RWPE2 (cell line): ENCODE measurements at regions not wholly inside any gene's neighbourhood (a gene's known extent, or its start where the extent isn't known, plus 50 kb on each side); places are given as distances from the start of the nearest gene placed in this dataset.

Source experiments
- ATAC-seq: fragments of 200-7000 bp; cut with Tn5 transposase; 3 replicates; pipeline ENCODE4 v1.9.1; 2021; ENCODE audit warnings: low read depth
- DNase-seq: peaks from one replicate; pipeline ENCODE4 v3.0.0-alpha.2; 2020; ENCODE audit warnings: low spot score
- H3K27ac ChIP-seq: fragments of 450-650 bp; 2 replicates; pipeline ENCODE4 v1.5.1; 2017; ENCODE audit warnings: mild to moderate bottlenecking; ENCODE audit not compliant: poor library complexity, severe bottlenecking
- H3K27me3 ChIP-seq: fragments of 250-450 bp; sonication (Bioruptor Pico); 2 replicates; pipeline ENCODE4 v1.5.1; 2021; ENCODE audit warnings: mild to moderate bottlenecking, moderate library complexity; ENCODE audit not compliant: insufficient read depth, poor library complexity, severe bottlenecking
- H3K36me3 ChIP-seq: fragments of 250-450 bp; sonication (Bioruptor Pico); 2 replicates; pipeline ENCODE4 v1.5.1; 2020; ENCODE audit warnings: low read depth, mild to moderate bottlenecking, moderate library complexity
- H3K4me1 ChIP-seq: fragments of 250-450 bp; sonication (Bioruptor Pico); 2 replicates; pipeline ENCODE4 v1.5.1; 2021; ENCODE audit warnings: mild to moderate bottlenecking, moderate library complexity; ENCODE audit not compliant: insufficient read depth, poor library complexity, severe bottlenecking
- H3K4me3 ChIP-seq: fragments of 250-450 bp; sonication (Bioruptor Pico); 2 replicates; pipeline ENCODE4 v1.5.1; 2021; ENCODE audit warnings: mild to moderate bottlenecking, moderate library complexity; ENCODE audit not compliant: severe bottlenecking
- H3K9me3 ChIP-seq: fragments of 250-450 bp; sonication (Bioruptor Pico); 2 replicates; pipeline ENCODE4 v1.5.1; 2021; ENCODE audit warnings: mild to moderate bottlenecking, moderate library complexity; ENCODE audit not compliant: severe bottlenecking
- TF ChIP-seq, protein P1 (sequence below): fragments of 450-650 bp; IDR thresholded peaks from one replicate; pipeline ENCODE4 v1.5.1; 2017; ENCODE audit warnings: mild to moderate bottlenecking, moderate library complexity; ENCODE audit not compliant: poor library complexity, severe bottlenecking

GRCh38 chr14:38038986-38039385 is 168.7 kb upstream of the SSTR1 start:
- Histone ChIP-seq H3K4me3 (no peak overlapping the region), H3K36me3 (no peaks in the 10 kb centered on the region), H3K27ac (no peak overlapping the region), H3K27me3 (no peaks in the 10 kb centered on the region), H3K9me3 (no peaks in the 10 kb centered on the region), H3K4me1 (no peaks in the 10 kb centered on the region)
- no peak for ATAC-seq
- TF ChIP-seq, protein P1, sequence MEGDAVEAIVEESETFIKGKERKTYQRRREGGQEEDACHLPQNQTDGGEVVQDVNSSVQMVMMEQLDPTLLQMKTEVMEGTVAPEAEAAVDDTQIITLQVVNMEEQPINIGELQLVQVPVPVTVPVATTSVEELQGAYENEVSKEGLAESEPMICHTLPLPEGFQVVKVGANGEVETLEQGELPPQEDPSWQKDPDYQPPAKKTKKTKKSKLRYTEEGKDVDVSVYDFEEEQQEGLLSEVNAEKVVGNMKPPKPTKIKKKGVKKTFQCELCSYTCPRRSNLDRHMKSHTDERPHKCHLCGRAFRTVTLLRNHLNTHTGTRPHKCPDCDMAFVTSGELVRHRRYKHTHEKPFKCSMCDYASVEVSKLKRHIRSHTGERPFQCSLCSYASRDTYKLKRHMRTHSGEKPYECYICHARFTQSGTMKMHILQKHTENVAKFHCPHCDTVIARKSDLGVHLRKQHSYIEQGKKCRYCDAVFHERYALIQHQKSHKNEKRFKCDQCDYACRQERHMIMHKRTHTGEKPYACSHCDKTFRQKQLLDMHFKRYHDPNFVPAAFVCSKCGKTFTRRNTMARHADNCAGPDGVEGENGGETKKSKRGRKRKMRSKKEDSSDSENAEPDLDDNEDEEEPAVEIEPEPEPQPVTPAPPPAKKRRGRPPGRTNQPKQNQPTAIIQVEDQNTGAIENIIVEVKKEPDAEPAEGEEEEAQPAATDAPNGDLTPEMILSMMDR = no peak
- DNase-seq = no peak

DNA sequence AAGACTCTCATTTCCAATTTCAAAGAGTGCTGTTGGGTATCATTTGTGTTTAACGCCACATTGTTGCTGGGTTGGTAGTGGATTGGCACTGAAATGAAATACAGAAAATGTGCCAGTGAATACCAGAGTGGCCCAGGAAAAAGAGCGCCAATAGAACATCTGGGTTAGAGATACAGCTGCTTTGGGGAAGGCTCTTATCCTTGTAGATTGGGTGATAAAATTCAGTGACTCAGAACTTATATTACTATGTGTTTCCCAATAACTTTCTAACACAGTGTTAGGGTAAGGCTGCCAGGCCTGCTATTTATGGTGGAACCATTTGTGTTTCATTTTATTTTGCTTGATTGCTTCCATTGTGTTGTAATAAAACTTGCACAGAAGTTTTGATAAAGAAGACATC is 168.2 kb upstream of the SSTR1 start:
- peak; percentile 68 for ATAC-seq
- Histone ChIP-seq H3K27ac (no peak overlapping the region), H3K4me1 (no peaks in the 10 kb centered on the region), H3K36me3 (no peaks in the 10 kb centered on the region), H3K9me3 (no peaks in the 10 kb centered on the region), H3K27me3 (no peaks in the 10 kb centered on the region), H3K4me3 (no peak overlapping the region)
- no peak for DNase-seq
- TF ChIP-seq, protein P1 = no peak

DNA sequence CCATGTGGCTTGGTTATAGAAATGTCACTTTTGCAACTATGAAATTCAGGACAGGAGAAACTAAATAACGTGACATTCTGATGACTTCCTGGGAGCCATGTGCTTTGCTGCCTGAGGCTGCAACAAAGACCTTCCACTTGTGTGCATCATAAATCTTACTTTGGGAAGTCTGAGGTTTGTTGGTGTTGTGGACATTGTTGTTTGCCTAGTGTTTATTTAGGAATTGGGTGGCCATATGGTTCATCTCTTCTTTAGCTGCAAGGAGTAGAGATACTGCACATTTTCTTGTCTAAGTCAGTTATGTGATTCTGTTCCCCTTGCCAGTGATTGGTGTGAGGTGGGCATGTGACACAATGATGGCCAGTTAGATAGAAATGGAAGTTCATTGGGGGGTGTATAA is 167.3 kb upstream of the SSTR1 start:
- H3K9me3 ChIP-seq = no peaks in the 10 kb centered on the region
- H3K36me3 ChIP-seq = no peaks in the 10 kb centered on the region
- no peaks in the 10 kb centered on the region for H3K4me1 ChIP-seq
- DNase-seq (no peak), ATAC-seq (no peak)
- TF ChIP-seq, protein P1 = no peak
- no peaks in the 10 kb centered on the region for H3K27me3 ChIP-seq
- H3K27ac ChIP-seq = no peak overlapping the region
- no peak overlapping the region for H3K4me3 ChIP-seq

DNA sequence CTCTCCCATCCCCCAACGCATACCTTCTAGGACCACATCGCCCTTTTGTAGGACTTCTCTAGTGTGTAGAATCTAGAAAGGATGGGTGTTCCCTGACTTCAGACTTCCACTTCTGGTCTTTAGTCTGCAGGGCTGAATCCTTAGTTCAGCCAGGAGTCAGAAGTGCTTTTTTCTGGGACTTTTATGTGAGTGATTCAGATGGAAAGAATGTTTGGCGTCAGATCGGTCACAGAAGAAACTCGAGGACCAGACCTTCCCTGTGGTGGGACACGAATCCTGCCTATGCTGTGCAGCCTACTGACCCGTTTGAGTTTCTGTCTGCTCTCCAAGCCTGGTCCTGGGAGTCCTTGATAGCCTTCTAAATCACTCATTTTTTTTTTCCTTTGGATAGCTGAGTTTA is 165.4 kb upstream of the SSTR1 start:
- Histone ChIP-seq H3K27me3 (no peaks in the 10 kb centered on the region), H3K36me3 (no peaks in the 10 kb centered on the region), H3K9me3 (no peaks in the 10 kb centered on the region), H3K4me3 (no peak overlapping the region), H3K4me1 (no peaks in the 10 kb centered on the region), H3K27ac (no peak overlapping the region)
- DNase-seq (no peak), ATAC-seq (peak; percentile 38; the same call in 1 of the 3 replicates)
- TF ChIP-seq, protein P1 = no peak

GRCh38 chr14:38044710-38045109 is 163.0 kb upstream of the SSTR1 start:
- Histone ChIP-seq H3K9me3 (no peaks in the 10 kb centered on the region), H3K36me3 (no peaks in the 10 kb centered on the region), H3K27me3 (no peaks in the 10 kb centered on the region), H3K27ac (no peak overlapping the region), H3K4me3 (no peak overlapping the region), H3K4me1 (no peaks in the 10 kb centered on the region)
- TF ChIP-seq, protein P1 = no peak
- DNase-seq = no peak
- no peak for ATAC-seq
